CD4-positive, alpha-beta T cell treated with Interleukin-17A for 4 hours (primary cell): ENCODE measurements at regions not wholly inside any gene's neighbourhood (a gene's known extent, or its start where the extent isn't known, plus 50 kb on each side); places are given as distances from the start of the nearest gene placed in this dataset.

Experiments
- DNase-seq: peaks from one replicate; pipeline ENCODE4 v3.0.0-alpha.2; 2020; ENCODE audit warnings: mixed read lengths

DNA sequence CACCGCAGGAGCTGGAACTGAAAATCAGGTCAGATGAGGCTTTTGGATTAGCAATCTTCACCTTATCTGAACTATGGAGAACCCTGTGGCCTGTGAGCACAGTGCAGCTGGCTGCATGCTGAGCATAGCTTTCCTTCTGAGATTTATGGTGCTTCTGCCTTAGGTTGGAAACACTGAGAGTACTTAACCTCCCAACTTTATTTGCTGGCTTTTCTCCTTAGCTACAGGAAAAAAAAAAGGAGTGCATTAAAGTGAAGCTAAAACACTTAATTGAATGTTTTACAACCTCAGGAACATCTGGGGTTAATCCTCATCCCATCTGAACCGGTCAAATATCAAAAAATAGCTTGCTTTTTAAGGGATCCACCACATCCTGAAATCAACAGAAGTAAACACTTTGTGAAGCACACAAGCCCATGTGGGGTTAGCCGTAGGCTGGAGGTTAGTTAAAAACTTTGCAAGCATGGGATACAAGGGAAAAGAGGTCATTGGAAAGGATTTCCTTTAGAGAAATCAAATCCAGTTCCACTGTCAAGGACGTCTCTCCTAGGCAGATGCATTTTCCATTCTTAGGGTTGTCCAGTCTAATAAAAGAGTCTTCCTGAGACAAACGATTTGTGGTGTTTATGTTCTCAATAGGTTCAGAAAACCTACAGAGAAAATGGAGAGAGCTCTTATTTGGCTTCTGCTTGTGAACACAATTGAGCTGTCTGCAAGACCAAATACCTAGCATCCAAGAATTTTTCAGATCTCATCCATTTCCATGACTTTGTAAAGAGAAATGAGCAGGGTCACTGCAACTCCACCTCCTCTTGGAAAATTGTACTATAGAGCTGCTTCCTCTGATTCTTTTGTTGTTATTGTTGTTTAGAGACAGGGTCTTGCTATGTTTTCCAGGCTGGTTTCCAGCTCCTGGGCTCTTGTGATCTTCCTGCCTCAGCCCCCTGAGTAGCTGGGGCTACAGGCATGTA is 470.4 kb upstream of the IGFBP3 start:
- no peak for DNase-seq

DNA sequence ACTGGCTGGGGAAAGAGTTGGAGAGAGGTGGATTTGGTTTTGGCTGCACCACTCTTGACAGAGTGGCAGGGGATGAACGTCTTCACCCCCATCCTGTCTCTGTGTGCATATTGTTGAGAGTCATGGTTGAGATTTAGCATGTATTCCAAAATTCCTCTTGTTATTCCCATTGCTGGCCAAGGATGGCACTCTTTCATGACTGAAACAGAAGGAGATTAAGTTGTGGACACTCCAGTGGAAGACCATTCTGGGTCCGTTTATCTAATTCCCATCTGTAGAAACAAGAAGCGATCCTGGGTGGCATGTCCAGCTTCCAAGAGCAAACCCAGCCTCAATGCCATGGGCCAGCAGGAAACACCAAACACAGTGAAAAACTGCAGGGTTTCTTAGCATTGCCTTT is 469.0 kb upstream of the IGFBP3 start:
- DNase-seq = no peak

DNA sequence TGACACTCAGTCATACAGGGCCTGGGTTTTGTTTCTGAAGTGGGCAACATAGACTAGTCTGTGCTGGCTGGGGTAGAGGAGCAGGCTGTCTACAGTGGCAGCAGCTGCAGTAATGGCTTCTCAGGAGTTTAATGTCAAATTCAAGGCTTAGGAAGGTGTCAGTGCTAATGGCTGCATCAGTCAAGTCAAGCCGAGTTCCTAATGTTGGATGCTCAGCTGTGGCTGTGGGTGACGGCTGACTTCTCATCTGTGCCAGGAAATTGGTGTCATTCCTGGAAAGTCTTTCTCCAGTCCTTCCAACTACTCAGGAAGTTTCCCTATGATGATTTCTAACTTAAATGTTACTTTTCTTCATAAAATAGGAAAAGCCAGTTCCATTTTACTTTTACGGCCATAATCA is 468.1 kb upstream of the IGFBP3 start:
- no peak for DNase-seq

DNA sequence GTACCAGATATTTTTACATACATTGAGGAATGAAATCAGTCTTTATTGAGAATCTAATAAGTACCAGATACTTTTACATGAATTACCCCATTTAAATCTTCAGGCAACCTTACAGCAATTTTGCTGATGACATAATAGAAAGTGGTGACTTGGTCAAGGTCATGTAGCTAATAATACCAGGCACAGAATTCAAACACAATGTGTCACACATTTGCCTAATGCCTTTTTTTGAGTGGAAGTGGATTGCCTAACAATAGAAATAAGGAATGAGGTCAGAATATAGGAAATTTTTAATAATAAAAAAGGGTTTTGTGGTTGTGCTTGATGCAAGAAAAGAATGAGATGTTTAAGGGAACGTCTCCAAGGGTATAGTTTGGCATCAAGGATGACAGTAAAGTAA is 466.6 kb upstream of the IGFBP3 start:
- no peak for DNase-seq

GRCh38 chr7:46386428-46387399 is 465.6 kb upstream of the IGFBP3 start:
- DNase-seq = no peak

GRCh38 chr7:46385662-46386309 is 464.7 kb upstream of the IGFBP3 start:
- DNase-seq = no peak

DNA sequence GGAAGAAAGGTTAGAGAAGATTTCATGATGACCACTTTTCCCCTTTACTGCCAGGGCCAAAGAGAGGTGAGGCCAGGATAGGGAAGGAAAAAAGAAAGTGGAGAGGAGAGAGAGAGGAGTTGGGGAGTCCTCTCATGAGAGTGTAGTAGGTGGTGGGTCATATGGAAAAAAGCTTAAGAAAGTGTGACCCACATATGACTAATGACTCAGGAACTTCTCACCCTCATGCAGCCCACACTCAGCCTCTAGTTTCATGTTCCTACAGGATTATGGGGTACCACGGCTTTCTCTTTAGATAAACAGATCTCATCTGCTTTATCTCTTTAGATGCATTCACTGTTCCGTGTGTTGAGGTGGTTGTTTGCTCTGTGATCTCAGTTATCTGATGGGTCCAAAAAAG is 462.5 kb upstream of the IGFBP3 start:
- DNase-seq = no peak

GRCh38 chr7:46369933-46370654 is 449.0 kb upstream of the IGFBP3 start:
- DNase-seq = no peak

DNA sequence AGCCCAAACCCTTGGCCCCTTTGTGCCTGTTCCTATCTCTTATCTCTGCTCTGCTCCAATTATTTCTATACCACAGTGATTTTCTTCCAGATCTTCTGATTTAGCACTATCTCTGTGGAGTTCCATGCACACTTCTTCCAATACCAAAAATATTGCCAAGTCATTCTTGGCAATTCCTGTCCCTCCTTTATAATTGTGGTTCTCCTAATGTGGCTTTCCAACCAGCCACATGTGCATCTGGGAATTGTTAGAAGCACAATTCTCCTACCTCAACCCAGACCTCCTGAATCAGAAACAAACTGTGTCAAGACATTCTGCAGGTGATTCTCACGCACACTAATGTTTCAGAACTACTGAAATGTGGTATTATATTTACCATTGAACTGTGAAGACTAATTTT is 447.8 kb upstream of the IGFBP3 start:
- DNase-seq = no peak

DNA sequence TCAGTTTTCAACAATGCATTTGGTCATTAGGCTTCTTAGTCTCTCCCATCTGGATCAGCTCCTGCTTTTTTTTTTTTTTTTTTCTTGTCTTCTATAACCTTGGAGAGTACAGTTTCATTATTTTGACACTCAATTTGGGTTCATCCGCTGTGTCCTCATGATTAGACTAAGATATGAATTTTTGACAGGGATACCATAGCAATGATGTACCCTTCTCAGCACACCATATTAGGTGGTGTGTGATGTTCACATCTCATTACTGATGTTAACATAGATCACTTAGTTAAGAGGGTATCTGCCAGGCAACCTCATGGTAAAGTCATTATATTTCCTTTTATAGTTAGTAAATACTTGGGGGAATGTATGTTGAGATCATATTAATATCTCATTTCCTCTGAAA is 445.5 kb upstream of the IGFBP3 start:
- DNase-seq = no peak

DNA sequence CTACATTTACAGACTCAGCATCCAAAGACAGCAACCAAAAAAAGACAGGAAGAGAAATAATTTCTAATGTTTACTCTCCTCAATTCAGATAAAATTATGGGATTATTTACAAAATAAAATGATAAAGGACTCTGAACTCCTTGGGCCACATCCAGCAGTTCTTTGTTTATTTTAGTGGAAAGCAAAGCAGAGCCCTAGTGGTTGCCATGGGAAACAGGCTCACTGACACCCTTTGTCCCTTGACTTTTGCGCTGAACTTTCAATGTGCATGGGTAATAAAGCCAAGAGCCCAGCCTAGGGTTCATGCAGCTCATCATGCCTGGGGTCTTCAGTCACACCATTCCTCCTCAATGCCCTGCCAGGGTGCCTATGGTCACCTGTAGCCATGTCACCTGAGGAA is 442.6 kb upstream of the IGFBP3 start:
- DNase-seq = no peak

GRCh38 chr7:46360811-46361210 is 439.7 kb upstream of the IGFBP3 start:
- no peak for DNase-seq

DNA sequence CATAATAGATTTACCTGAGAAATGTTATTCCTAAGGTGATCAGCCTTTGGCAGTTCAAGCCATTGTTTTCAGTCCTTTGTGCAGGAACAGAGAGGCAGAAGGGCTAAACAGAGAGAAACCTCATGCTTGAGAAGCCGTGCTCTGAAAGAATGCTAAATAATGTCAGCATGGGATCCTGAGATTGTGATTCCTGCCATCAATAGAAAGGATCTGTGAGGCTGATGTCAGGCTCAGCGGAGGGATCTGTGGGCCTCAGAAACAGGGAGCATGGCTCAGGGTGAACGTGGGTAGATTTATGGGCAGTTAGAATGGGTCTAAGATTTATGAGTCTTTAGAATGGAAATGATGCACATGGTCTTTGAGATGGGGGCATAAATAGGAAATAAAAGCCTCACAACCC is 439.2 kb upstream of the IGFBP3 start:
- no peak for DNase-seq

DNA sequence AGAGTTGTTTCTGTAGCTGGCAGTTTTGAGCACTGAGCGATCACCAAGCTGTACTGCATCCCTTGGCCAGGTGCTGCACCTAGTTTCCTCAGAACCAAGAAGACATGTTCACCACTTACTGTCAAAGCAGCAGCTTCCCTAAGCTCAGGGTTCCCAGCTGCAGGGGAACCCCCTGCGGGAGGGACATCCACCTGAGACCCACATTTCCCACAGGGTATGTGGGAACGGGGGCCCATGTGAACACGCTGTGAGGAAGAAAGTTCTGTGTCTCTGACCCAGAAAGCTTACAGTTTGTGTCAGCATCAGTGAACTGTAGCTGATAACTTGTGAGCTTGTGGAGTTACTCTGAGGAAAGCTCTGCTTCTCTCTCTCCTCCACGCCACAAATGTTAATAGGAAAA is 436.8 kb upstream of the IGFBP3 start:
- no peak for DNase-seq

DNA sequence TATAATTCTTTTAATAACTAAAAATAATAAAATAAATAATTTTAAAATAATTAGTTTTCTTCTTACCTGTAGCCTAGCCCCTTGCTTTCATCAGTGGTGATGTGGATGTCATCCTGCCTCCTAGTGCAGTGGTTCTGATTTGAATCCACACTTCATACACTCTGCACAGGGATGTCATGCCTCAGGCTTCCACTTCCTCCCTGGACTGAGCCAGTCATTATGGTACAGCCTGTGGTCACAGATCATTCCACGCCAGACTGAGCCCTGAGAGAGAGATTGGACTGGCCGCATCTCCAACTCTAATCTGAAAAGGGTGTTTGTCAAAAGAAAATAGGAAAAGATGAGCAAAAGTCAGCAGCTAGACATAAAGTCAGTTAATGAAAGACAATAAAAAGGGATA is 436.2 kb upstream of the IGFBP3 start:
- DNase-seq = no peak

GRCh38 chr7:46356371-46356770 is 435.3 kb upstream of the IGFBP3 start:
- DNase-seq = no peak

GRCh38 chr7:46355331-46355730 is 434.3 kb upstream of the IGFBP3 start:
- no peak for DNase-seq

- peak; percentile 17 for DNase-seq
Observed at GRCh38 chr7:46352004-46352954, 431.2 kb upstream of the IGFBP3 start.

DNA sequence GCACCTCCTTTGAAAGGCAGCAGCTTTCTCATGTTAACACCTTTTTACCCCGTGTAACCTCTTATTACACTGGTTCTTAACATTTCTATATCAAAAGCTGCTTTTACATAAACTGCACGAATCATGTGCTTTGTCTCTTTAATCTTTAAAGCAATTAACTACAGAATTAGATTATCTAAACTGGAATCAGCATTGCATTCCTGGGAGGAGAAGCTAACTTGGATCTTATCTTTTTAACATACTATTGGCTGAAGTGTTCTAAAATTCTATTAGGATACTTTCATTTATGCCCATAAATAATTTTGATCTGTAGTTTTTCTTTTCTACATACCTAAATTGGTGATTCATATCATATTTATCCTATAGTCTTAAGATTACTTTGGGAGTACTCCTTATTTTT is 428.4 kb upstream of the IGFBP3 start:
- no peak for DNase-seq

GRCh38 chr7:46344533-46344932 is 423.5 kb upstream of the IGFBP3 start:
- no peak for DNase-seq

- DNase-seq = no peak
Observed at GRCh38 chr7:46343802-46344201, 422.7 kb upstream of the IGFBP3 start.
